ENCODE measurements at regions not wholly inside any gene's neighbourhood (a gene's known extent, or its start where the extent isn't known, plus 50 kb on each side); places are given as distances from the start of the nearest gene placed in this dataset.
A peak's percentile ranks its signal among the peaks of the same experiment; 100 is the strongest.

- peaks cover 0 to 17% (median 4%) of the 10 kb centered on the region in 4 donors for H3K4me1 ChIP-seq
- 27 to 40% methylated on average over 1 to 3 of the region's 3 CpGs for WGBS, 2 donors (ENCODE audit: low coverage in 1 of 2)
- no peak overlapping the region for H3K4me3 ChIP-seq
- H3K36me3 ChIP-seq: no peaks in the 10 kb centered on the region
- no peaks in the 10 kb centered on the region for H3K9me3 ChIP-seq
- TF ChIP-seq POLR2A (IDR thresholded peaks at IDR 0.05) (no peak), EP300 (IDR thresholded peaks at IDR 0.05; ENCODE audit: low read depth) (peak; percentile 69), POLR2AphosphoS5 (IDR thresholded peaks at IDR 0.05) (peak; percentile 80 to 96 (median 91))
- peak overlapping the region; percentile 28 to 79 (median 54) for H3K27ac ChIP-seq
- no peaks in the 10 kb centered on the region for H3K27me3 ChIP-seq
- intact Hi-C loops (cut with DNase I; ENCODE audit: low total_unique reads): loop anchor here (2.0 kb wide), 1 partner anchor 105 kb away; no protein-coding TSS in a partner anchor
- in situ Hi-C loops (cut with MboI; ENCODE audit: low pct_ligation_motif_present in 1 of 4, low pct_unique_long_range_greater_than_20kb in 1 of 4, low sequenced_read_pairs in 3 of 4): no loop called here
- DNase-seq: no peak
Observed at GRCh38 chr10:121033366-121033765, 182.2 kb downstream of the WDR11 start.

DNA sequence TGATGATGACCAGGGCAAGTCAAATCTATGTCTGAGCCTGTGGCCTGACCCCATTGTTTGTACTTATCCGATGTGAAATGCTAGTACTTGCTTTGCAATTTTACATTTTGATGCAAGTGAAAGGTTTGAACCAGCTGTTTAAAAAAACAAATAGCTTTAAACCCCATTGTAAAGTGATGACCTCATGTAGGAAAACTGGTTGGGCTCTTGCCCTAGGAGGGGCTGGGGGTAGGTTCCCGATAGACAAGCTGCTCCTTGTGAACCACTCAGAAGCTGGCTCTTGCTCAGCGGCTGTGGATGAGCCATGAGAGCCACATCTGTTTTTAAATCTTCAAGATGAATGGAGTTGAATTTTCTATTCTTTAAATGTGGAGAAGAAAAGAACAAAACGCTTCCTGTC, 185.3 kb downstream of the WDR11 start:
- Histone ChIP-seq H3K36me3 (no peaks in the 10 kb centered on the region), H3K9me3 (no peaks in the 10 kb centered on the region), H3K4me3 (no peak overlapping the region), H3K4me1 (peaks cover 0 to 17% (median 4%) of the 10 kb centered on the region in 4 donors), H3K27ac (peak overlapping the region; percentile 2 to 43 (median 30)), H3K27me3 (no peaks in the 10 kb centered on the region)
- DNase-seq: peak; percentile 20
- WGBS, 2 donors (ENCODE audit: low coverage in 1 of 2): 28 to 49% methylated on average over 3 to 4 of the region's 4 CpGs
- TF ChIP-seq POLR2AphosphoS5 (IDR thresholded peaks at IDR 0.05) (no peak), POLR2A (IDR thresholded peaks at IDR 0.05) (no peak), EP300 (IDR thresholded peaks at IDR 0.05; ENCODE audit: low read depth) (no peak)
- TF ChIP-seq, protein P1, sequence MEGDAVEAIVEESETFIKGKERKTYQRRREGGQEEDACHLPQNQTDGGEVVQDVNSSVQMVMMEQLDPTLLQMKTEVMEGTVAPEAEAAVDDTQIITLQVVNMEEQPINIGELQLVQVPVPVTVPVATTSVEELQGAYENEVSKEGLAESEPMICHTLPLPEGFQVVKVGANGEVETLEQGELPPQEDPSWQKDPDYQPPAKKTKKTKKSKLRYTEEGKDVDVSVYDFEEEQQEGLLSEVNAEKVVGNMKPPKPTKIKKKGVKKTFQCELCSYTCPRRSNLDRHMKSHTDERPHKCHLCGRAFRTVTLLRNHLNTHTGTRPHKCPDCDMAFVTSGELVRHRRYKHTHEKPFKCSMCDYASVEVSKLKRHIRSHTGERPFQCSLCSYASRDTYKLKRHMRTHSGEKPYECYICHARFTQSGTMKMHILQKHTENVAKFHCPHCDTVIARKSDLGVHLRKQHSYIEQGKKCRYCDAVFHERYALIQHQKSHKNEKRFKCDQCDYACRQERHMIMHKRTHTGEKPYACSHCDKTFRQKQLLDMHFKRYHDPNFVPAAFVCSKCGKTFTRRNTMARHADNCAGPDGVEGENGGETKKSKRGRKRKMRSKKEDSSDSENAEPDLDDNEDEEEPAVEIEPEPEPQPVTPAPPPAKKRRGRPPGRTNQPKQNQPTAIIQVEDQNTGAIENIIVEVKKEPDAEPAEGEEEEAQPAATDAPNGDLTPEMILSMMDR (IDR thresholded peaks at IDR 0.05): no peak
- in situ Hi-C loops (cut with MboI; ENCODE audit: low pct_ligation_motif_present in 1 of 4, low pct_unique_long_range_greater_than_20kb in 1 of 4, low sequenced_read_pairs in 3 of 4) (no loop called here), intact Hi-C loops (cut with DNase I; ENCODE audit: low total_unique reads) (no loop called here)

DNA sequence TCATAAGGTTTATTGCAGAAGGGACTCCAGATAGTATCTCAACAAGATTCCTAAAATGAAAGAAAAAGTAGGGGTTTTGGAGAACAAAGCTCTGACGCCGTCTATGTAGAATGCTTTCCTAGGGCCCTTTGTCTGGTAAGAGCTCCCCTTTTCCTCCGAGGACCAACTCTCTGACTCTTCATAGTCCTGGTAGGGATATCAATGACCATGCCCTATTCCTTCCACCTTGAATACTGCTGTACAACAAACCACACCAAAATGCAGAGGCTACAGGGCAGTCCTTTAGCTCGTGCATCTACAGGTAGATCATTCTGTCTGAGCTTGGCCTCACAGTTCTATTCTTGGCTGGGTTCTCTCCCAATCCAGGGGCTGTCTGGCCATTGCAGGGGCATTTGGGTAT, 190.3 kb downstream of the WDR11 start:
- Histone ChIP-seq H3K27me3 (no peaks in the 10 kb centered on the region), H3K36me3 (no peaks in the 10 kb centered on the region), H3K27ac (no peak overlapping the region), H3K4me1 (peaks cover 0 to 4% (median under 1%) of the 10 kb centered on the region in 4 donors), H3K4me3 (no peak overlapping the region), H3K9me3 (no peaks in the 10 kb centered on the region)
- WGBS, 2 donors (ENCODE audit: low coverage in 1 of 2): 83 to 84% methylated on average over 3 to 4 of the region's 4 CpGs
- in situ Hi-C loops (cut with MboI; ENCODE audit: low pct_ligation_motif_present in 1 of 4, low pct_unique_long_range_greater_than_20kb in 1 of 4, low sequenced_read_pairs in 3 of 4) (no loop called here), intact Hi-C loops (cut with DNase I; ENCODE audit: low total_unique reads) (no loop called here)
- no peak for TF ChIP-seq POLR2A (IDR thresholded peaks at IDR 0.05)
- no peak for TF ChIP-seq EP300 (IDR thresholded peaks at IDR 0.05; ENCODE audit: low read depth)
- DNase-seq: no peak

- in situ Hi-C loops (cut with MboI; ENCODE audit: low pct_ligation_motif_present in 1 of 4, low pct_unique_long_range_greater_than_20kb in 1 of 4, low sequenced_read_pairs in 3 of 4): no loop called here
- 78 to 100% methylated on average over 1 to 2 of the region's 3 CpGs for WGBS, 2 donors (ENCODE audit: low coverage in 1 of 2)
- intact Hi-C loops (cut with DNase I; ENCODE audit: low total_unique reads): no loop called here
Observed at GRCh38 chr10:121041906-121042305, 190.7 kb downstream of the WDR11 start.

GRCh38 chr10:121042342-121042741, 191.2 kb downstream of the WDR11 start:
- TF ChIP-seq, protein P1 (IDR thresholded peaks at IDR 0.05): no peak
- TF ChIP-seq POLR2A (IDR thresholded peaks at IDR 0.05): no peak
- no peak for TF ChIP-seq POLR2AphosphoS5 (IDR thresholded peaks at IDR 0.05)
- no peak for TF ChIP-seq EP300 (IDR thresholded peaks at IDR 0.05; ENCODE audit: low read depth)

More at GRCh38 chr10:121041906-121042305, 190.7 kb downstream of the WDR11 start:
- DNase-seq: no peak
- H3K27me3 ChIP-seq: no peaks in the 10 kb centered on the region
- no peak overlapping the region for H3K4me3 ChIP-seq
- H3K36me3 ChIP-seq: no peaks in the 10 kb centered on the region
- TF ChIP-seq POLR2AphosphoS5 (IDR thresholded peaks at IDR 0.05): no peak
- H3K4me1 ChIP-seq: peaks cover 0 to under 1% (median 0%) of the 10 kb centered on the region in 4 donors
- H3K9me3 ChIP-seq: no peaks in the 10 kb centered on the region
- H3K27ac ChIP-seq: no peak overlapping the region

More at GRCh38 chr10:121042342-121042741, 191.2 kb downstream of the WDR11 start:
- Histone ChIP-seq H3K27ac (no peak overlapping the region), H3K9me3 (no peaks in the 10 kb centered on the region), H3K27me3 (no peaks in the 10 kb centered on the region), H3K4me1 (no peaks in the 10 kb centered on the region), H3K36me3 (no peaks in the 10 kb centered on the region), H3K4me3 (no peak overlapping the region)
- in situ Hi-C loops (cut with MboI; ENCODE audit: low pct_ligation_motif_present in 1 of 4, low pct_unique_long_range_greater_than_20kb in 1 of 4, low sequenced_read_pairs in 3 of 4): no loop called here
- DNase-seq: no peak
- 78 to 87% methylated on average over 3 of the region's 3 CpGs for WGBS, 2 donors (ENCODE audit: low coverage in 1 of 2)
- intact Hi-C loops (cut with DNase I; ENCODE audit: low total_unique reads): no loop called here
